ENCODE measurements at regions not wholly inside any gene's neighbourhood (a gene's known extent, or its start where the extent isn't known, plus 50 kb on each side); places are given as distances from the start of the nearest gene placed in this dataset.

DNA sequence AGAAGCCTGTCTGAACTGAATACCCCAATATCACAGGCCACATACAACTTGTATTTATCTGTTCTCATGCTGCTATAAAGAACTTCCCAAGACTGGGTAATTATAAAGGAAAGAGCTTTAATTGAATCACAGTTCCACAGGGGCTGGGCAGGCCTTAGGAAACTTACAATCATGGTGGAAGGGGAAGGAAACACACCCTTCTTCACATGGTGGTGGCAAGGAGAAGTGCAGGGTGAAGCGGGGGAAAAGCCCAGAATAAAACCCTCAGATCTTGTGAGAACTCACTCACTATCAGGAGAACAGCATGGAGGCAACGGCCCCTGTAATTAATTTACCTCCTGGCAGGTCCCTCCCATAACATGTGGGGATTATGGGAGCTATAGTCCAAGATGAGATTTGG is 50.3 kb upstream of the FNDC1 start:
- TF ChIP-seq, protein P1, sequence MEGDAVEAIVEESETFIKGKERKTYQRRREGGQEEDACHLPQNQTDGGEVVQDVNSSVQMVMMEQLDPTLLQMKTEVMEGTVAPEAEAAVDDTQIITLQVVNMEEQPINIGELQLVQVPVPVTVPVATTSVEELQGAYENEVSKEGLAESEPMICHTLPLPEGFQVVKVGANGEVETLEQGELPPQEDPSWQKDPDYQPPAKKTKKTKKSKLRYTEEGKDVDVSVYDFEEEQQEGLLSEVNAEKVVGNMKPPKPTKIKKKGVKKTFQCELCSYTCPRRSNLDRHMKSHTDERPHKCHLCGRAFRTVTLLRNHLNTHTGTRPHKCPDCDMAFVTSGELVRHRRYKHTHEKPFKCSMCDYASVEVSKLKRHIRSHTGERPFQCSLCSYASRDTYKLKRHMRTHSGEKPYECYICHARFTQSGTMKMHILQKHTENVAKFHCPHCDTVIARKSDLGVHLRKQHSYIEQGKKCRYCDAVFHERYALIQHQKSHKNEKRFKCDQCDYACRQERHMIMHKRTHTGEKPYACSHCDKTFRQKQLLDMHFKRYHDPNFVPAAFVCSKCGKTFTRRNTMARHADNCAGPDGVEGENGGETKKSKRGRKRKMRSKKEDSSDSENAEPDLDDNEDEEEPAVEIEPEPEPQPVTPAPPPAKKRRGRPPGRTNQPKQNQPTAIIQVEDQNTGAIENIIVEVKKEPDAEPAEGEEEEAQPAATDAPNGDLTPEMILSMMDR (IDR thresholded peaks at IDR 0.05; ENCODE audit: insufficient read depth, low read length, poor library complexity, severe bottlenecking): no peak
- no peaks in the 10 kb centered on the region for H3K36me3 ChIP-seq (ENCODE audit: control insufficient read depth, insufficient read depth, low read length)
- no peaks in the 10 kb centered on the region for H3K27me3 ChIP-seq (ENCODE audit: control insufficient read depth, insufficient read depth, low read length)
- no peak for DNase-seq (ENCODE audit: low read depth)
- H3K4me3 ChIP-seq (ENCODE audit: low read depth, low read length): no peak overlapping the region

DNA sequence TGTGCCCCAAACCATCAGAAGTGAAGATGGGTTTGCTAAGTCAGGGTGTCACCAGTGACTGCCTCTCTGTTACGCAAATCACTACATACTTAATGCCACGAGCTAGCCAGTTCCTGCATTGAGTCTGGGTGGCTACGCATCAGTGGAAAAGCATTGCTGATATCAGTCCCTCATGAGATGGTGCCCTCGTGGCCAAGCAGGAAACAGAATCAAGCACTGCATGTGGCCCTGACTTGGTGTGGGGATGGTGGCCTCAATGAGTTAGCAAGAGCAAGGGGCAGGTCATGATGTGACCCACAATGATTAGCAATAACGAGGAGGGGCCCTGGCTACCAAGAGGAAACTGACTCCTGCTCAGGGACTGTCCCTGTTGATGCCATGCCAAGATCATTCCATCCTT is 51.6 kb upstream of the FNDC1 start:
- no peaks in the 10 kb centered on the region for H3K27me3 ChIP-seq (ENCODE audit: control insufficient read depth, insufficient read depth, low read length)
- TF ChIP-seq, protein P1 (IDR thresholded peaks at IDR 0.05; ENCODE audit: insufficient read depth, low read length, poor library complexity, severe bottlenecking): no peak
- DNase-seq (ENCODE audit: low read depth): no peak

DNA sequence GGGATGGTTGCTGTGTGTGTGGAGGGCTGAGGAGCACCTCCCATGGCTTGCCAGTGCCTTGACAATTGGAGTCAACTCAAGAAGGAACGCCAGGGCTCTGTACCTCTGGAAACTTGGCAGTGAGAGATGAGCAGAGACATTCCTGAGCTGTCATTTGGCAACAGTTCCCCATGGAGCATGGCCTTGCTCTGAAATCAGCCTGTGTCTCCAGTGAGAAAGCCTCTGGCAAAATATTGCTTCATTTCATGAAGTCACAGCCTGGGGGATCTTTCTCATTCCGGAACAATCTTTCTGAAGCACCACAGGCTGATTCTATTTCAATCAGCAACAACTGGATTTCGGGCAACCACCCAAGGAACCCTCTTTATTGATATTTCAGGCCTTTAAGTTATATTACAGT is 52.2 kb upstream of the FNDC1 start:
- H3K36me3 ChIP-seq (ENCODE audit: control insufficient read depth, insufficient read depth, low read length): no peaks in the 10 kb centered on the region
- H3K27me3 ChIP-seq (ENCODE audit: control insufficient read depth, insufficient read depth, low read length): no peaks in the 10 kb centered on the region
- DNase-seq (ENCODE audit: low read depth): no peak
- TF ChIP-seq, protein P1 (IDR thresholded peaks at IDR 0.05; ENCODE audit: insufficient read depth, low read length, poor library complexity, severe bottlenecking): no peak
- H3K4me3 ChIP-seq (ENCODE audit: low read depth, low read length): no peak overlapping the region

More for the DNA sequence above, 51.6 kb upstream of the FNDC1 start:
- Histone ChIP-seq H3K4me3 (ENCODE audit: low read depth, low read length) (no peak overlapping the region), H3K36me3 (ENCODE audit: control insufficient read depth, insufficient read depth, low read length) (no peaks in the 10 kb centered on the region)

DNA sequence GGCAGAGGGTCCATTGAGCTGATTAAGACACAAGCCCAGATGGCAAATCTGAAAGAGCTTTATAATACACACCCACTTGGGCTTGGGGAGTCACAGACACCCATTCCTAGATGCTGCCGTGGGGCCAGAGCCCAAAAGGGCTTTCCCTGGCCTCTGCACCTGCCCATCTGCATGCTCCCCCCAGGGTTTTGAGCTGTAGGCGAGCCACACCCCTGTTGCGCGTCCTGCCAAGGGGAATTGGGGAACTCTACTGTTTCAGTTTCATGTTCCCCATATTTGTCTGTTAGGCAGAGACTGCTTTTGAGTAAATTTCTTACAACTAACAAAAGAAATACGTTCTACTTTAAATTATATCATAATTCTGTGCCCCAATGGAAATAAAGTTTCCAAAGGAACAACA is 52.9 kb upstream of the FNDC1 start:
- H3K36me3 ChIP-seq (ENCODE audit: control insufficient read depth, insufficient read depth, low read length): no peaks in the 10 kb centered on the region
- no peak overlapping the region for H3K4me3 ChIP-seq (ENCODE audit: low read depth, low read length)
- no peaks in the 10 kb centered on the region for H3K27me3 ChIP-seq (ENCODE audit: control insufficient read depth, insufficient read depth, low read length)
- TF ChIP-seq, protein P1 (IDR thresholded peaks at IDR 0.05; ENCODE audit: insufficient read depth, low read length, poor library complexity, severe bottlenecking): no peak
- no peak for DNase-seq (ENCODE audit: low read depth)

DNA sequence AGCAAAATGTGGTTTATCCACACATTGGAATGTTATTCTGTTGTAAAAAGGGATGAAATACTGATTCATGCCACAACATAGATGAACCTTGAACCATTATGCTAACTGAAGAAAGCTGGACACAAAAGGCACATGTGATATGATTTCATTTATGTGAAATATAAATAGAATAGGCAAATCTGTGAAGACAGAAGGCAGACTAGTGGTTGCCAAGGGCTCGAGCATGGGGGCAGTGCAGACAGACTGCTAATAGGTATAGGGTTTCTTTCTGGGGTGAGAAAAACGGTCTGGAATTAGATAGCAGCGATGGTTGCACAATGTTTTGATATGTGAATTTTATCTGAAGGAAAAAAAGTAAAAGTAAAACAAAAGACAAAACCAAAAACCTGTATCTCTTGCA is 54.6 kb upstream of the FNDC1 start:
- TF ChIP-seq, protein P1 (IDR thresholded peaks at IDR 0.05; ENCODE audit: insufficient read depth, low read length, poor library complexity, severe bottlenecking): no peak
- no peaks in the 10 kb centered on the region for H3K27me3 ChIP-seq (ENCODE audit: control insufficient read depth, insufficient read depth, low read length)

DNA sequence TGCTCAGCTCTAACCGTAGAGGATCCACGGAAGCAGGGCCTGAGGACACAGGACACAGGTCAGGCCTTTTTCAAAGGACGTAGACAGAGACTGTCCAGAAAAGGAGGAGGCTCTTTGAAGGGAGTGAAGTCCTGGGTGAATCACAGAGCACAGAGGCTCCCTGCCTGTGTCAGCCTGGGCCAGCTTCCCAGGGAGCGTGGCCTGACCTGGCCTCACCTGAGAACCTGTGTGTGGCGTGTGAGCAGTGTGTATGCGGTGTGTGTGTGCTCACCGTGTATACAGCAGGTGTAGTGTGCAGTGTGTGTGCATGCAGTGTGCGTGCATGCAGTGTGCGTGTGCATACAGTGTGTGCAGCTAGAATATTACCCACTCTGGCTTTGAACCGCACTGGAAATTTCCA is 56.0 kb upstream of the FNDC1 start:
- no peak overlapping the region for H3K4me3 ChIP-seq (ENCODE audit: low read depth, low read length)
- no peaks in the 10 kb centered on the region for H3K27me3 ChIP-seq (ENCODE audit: control insufficient read depth, insufficient read depth, low read length)
- no peak for DNase-seq (ENCODE audit: low read depth)
- TF ChIP-seq, protein P1 (IDR thresholded peaks at IDR 0.05; ENCODE audit: insufficient read depth, low read length, poor library complexity, severe bottlenecking): no peak
- no peaks in the 10 kb centered on the region for H3K36me3 ChIP-seq (ENCODE audit: control insufficient read depth, insufficient read depth, low read length)

More for the DNA sequence above, 54.6 kb upstream of the FNDC1 start:
- Histone ChIP-seq H3K4me3 (ENCODE audit: low read depth, low read length) (no peak overlapping the region), H3K36me3 (ENCODE audit: control insufficient read depth, insufficient read depth, low read length) (no peaks in the 10 kb centered on the region)
- DNase-seq (ENCODE audit: low read depth): no peak
